ENCODE measurements at regions not wholly inside any gene's neighbourhood (a gene's known extent, or its start where the extent isn't known, plus 50 kb on each side); places are given as distances from the start of the nearest gene placed in this dataset.

- DNase-seq: no peak
These were observed 311.2 kb downstream of the CMPK2 start for GRCh38 chr2:6554466-6554865.

- DNase-seq: no peak
These were observed 309.0 kb downstream of the CMPK2 start for GRCh38 chr2:6556755-6557154.

GRCh38 chr2:6557737-6558136, 308.0 kb downstream of the CMPK2 start:
- no peak for DNase-seq

GRCh38 chr2:6562771-6563170, 302.9 kb downstream of the CMPK2 start:
- DNase-seq: no peak

DNA sequence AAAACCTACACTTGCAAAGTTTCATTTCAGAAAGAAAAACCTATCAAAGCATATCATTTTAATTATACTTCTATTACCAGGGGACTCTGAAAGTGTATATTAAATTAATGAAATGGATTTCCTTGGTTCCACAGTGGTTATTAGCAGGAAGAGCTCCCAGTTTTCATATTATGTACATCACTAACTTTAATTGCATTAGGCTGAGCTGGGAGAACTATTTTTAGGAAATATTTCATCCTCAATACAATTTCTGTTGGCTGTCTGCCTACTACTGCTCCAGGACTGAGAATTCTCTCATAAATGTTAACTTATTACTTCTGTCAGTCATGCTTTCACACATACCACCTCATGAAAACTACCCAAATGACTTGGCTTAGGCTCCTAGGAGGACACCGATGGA, 301.4 kb downstream of the CMPK2 start:
- no peak for DNase-seq

GRCh38 chr2:6574121-6574520, 291.6 kb downstream of the CMPK2 start:
- DNase-seq: no peak

DNA sequence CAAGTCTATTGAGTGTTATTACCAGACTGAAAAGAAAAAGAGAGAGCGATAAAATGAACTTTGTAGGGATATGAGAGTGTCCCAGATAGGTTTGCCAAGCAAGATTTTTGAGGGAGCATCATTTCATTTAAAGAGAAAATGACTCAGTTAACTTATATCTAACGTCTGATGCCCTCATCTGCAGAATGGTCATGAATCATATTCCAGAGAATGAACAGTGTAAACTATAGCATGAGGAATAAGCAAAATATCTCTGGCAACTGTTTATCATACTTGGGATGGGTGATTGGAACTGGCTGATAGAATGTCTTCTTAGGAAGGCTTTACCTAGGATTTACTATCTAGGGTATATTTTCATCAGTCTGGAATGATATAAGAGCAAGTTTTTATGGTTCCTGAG, 289.4 kb downstream of the CMPK2 start:
- no peak for DNase-seq

DNA sequence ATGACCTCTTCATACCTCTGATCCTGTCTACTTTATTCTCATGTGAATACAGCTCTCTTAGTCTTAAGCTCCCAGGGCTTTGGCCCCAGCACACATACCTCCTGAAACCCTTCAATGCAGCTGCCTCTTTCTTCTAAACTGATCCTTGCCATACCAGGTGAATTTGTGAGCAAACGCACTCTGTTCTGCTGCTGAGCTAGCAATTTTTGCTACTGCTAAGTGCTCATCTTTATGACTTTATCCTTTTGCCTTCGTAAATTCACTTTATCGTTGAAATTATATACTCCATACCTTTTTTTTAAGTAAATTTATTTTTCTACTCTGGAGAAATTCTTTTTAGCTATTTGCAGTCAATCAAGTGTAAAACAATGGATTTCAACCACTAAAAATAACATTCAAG, 287.7 kb downstream of the CMPK2 start:
- no peak for DNase-seq

- DNase-seq: no peak
These were observed 287.3 kb downstream of the CMPK2 start for GRCh38 chr2:6578416-6578815.

- DNase-seq: no peak
These were observed 286.4 kb downstream of the CMPK2 start for GRCh38 chr2:6579281-6579680.

DNA sequence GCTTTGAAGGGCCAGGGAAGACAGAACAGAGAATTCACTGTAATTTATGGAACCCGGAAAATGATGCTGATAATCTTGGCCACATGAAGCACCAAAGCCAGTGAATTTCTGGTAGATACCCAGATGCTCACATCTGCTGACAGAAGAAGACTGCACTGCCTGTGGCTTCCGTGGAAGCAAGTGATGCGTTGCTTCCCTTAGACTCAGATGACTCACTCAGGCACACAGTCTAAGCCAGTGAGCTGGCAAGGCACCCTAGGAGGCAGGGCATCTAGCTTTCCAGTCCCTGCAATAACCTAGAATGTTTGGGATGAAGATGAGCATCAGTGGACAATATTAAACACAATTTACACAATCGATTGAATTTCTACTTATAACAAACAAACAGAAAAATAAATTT, 284.7 kb downstream of the CMPK2 start:
- no peak for DNase-seq

DNA sequence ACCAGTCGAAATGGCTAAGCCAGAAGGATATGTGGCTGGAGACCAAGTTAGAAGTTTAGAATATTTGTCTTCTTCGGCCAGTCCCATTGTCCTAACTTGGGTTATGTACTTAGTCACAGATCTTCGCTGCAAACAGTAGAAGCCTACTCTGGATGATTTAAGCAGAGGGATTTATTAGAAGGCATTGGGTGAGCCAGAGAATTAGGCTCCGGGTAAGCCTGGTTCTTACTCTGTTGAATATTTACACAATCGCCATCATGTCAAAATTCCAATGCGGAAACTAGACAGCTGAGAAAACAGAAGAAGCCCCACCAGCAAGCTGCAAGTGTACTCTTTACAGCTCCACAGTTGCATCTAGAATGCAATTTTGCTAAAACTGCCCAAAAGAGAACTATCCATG, 276.6 kb downstream of the CMPK2 start:
- no peak for DNase-seq

DNA sequence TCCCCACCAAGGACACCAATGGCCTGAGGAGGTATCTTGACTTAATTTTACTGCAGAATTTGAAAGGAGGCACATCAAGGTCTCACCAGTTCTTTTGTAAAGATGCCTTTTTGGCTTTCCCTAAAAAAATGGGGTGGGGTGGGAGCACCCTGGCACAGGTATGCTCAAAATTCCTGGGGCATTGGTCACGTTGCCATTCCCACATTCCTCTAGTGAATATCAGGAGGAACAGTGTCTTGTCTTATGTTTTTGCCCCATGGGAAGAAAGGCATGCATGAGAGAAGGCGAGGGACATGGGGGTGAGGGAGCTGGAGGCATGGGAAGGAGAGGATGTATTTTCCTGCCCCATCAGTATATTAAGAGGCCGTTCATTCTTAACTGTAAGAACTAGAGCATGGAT, 275.3 kb downstream of the CMPK2 start:
- no peak for DNase-seq

GRCh38 chr2:6602471-6602870, 263.2 kb downstream of the CMPK2 start:
- DNase-seq: no peak

DNA sequence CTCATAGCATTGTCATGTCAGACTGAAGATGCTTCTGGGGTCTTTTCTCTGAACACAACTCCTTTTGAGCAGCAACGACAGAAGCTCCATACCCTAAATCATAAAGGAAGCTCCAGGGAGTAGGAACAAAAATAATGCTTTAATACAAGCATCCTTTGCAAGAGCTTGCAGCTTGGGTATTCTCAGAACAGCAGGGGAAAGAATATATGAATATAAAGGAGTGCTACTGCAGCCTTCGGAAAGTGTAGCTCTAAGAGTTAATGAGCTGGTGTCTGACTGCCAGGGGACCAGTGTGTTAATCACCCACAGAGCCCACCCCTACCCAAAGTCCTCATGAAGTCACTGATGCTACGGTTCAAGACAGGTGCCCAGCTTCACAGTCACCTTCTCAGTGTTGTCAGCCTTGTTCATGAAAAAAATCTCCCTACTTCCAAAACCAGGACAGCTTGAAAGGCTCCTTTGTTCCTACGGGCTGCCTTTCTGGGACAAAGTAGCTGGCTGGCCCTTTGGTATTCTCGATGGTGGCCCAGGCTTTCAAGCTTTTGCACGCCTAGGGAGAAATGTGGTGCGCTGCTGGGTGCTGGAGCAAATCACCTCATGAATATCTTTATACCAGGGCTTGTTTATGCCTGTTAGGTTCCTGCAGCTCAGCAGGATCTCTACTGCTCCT, 259.7 kb downstream of the CMPK2 start:
- no peak for DNase-seq

GRCh38 chr2:6617794-6618193, 247.9 kb downstream of the CMPK2 start:
- DNase-seq: no peak

DNA sequence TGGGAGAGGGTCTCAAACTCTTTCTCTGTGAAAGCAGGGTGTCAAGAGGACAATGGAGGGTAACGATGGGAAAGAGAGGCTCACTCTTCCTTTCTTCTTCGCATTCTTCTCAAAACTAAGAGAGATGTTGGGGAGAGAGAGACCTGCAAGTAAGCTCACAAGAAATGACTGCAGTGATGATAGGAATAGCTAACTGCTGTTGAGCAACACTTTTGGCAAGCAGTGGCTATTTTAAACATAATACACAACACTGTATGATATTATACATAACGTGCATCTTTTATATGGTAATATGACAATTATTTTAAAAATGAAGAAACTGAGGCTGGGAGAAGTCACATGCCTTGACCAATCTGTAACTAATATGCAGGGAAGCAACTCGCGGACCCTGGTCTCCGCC, 247.5 kb downstream of the CMPK2 start:
- no peak for DNase-seq

GRCh38 chr2:6623746-6624145, 242.0 kb downstream of the CMPK2 start:
- DNase-seq: no peak

GRCh38 chr2:6626401-6627012, 239.2 kb downstream of the CMPK2 start:
- no peak for DNase-seq

DNA sequence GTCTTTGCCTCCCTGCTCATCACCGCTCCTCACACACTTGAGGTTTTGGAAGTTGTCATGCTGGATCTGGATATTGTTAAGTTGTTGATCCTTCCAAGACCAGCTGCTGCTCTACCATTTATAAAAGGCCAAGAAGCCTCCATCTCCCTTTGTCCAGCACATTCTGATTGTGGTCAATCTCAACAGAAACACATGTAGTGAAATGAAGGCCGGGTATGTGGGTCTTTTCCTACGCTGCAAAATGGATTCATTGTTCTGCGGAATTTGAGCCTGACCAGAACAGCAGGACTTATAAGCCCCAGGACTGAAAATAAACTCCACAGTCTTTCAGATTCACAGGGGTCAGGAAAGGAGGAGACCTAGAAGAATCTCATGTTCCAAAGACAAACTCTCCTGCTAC, 238.4 kb downstream of the CMPK2 start:
- DNase-seq: no peak

- DNase-seq: no peak
These were observed 235.5 kb downstream of the CMPK2 start for GRCh38 chr2:6630209-6630608.

DNA sequence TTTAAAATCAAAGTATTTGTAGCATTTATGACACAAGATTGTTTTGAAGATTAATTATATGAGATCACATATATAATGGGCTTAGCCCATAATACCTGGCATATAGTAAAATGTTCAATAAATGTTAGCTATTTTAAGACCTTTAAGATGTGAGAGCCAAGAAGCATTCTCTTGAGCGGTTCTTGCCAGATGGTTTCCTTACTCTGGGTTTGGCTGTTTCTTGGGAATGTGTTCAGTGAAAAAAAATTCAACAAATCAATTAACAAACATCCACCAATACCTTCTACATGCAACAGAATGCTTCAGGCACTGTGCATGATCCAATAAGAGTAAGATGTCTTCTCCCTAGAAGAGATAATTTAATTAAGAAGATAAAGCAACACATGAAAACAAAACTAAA, 230.4 kb downstream of the CMPK2 start:
- DNase-seq: no peak

DNA sequence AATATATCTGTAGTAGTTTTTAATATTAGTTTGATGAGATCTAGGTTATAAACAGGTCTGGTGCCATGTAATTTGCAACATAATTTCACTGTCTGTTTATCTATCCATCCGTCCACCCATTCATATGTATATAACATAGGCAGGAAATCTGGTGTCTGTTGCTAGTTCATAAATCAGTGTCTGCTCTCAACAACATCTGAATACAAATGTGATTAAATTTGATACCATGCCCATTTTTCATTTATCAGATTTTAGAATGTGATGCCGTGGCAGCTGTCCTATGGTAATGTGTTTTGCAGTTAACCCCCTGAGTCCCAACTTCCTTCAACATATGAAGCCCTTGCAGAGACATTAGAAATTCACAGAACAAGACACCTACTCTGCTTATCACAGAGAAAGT, 228.4 kb downstream of the CMPK2 start:
- no peak for DNase-seq

- DNase-seq: no peak
These were observed 225.6 kb downstream of the CMPK2 start for GRCh38 chr2:6639929-6640620.

GRCh38 chr2:6640621-6641015, 225.1 kb downstream of the CMPK2 start:
- DNase-seq: no peak
